HepG2 (cell line): ENCODE measurements at regions not wholly inside any gene's neighbourhood (a gene's known extent, or its start where the extent isn't known, plus 50 kb on each side); places are given as distances from the start of the nearest gene placed in this dataset.

Experiments
- ATAC-seq: fragments of 200-7000 bp; cut with Tn5 transposase; 3 replicates; pipeline ENCODE4 v1.9.1; 2020; ENCODE audit warnings: mild to moderate bottlenecking, moderate library complexity
- BruUV-seq: library from RNA; stranded (reverse); fragments of 400-500 nt; replicated peaks from 2 replicates; lab custom pipeline; 2021; lab: Mats Ljungman, UMichigan
- CTCF ChIA-PET: fragments of 300-600 bp; formaldehyde crosslinking; extraction: SDS; loops from one replicate; lab custom pipeline; 2021; ENCODE audit warnings: low total read pairs, inconsistent platforms, low intra/inter-chr PET ratio; lab: Yijun Ruan, JAX
- POLR2A ChIA-PET: fragments of 350-600 bp; sonication (Branson Sonifier 250); formaldehyde crosslinking; loops from one replicate; lab custom pipeline; 2020; ENCODE audit warnings: antibody characterized with exemption, inconsistent platforms; lab: Yijun Ruan, JAX
- DNase-seq: peaks from one replicate; pipeline ENCODE4 v3.0.0-alpha.2; 2015; ENCODE audit warnings: low spot score
- FAIRE-seq: peaks from 3 replicates; lab custom pipeline; 2011; peaks lifted over from hg19 to GRCh38; lab: Jason Lieb, UNC
- H2AFZ ChIP-seq: one replicate; pipeline ENCODE4 v1.6.1; 2011; ENCODE audit warnings: low read length, inconsistent platforms
- H3K27ac ChIP-seq: fragments of 300-600 bp; 3 replicates; pipeline ENCODE4 v1.8.0; 2011; ENCODE audit warnings: mixed run types, mild to moderate bottlenecking, mixed read lengths, low read length, inconsistent platforms; ENCODE audit not compliant: insufficient read depth; ENCODE audit errors: extremely low read length
- H3K27me3 ChIP-seq, 2 experiments: fragments of 200-600 bp in 1 of 2; 2 replicates in 1 of 2; 3 replicates in 1 of 2; pipeline versions ENCODE4 v1.6.0 to v1.8.0; 2011; ENCODE audit warnings: low read length in 2 of 2, mild to moderate bottlenecking in 2 of 2, moderate library complexity in 2 of 2, inconsistent platforms in 1 of 2; ENCODE audit not compliant: insufficient read depth in 2 of 2, control insufficient read depth in 1 of 2
- H3K36me3 ChIP-seq, 2 experiments: fragments of 200-600 bp in 1 of 2; replicated peaks in 1 of 2; 2 replicates in 1 of 2; 3 replicates in 1 of 2; pipeline versions ENCODE4 v1.5.1 to v1.8.0; 2011; ENCODE audit warnings: low read length in 2 of 2, inconsistent platforms in 1 of 2; ENCODE audit not compliant: insufficient read depth in 2 of 2, control insufficient read depth in 1 of 2
- H3K4me1 ChIP-seq: 2 replicates; pipeline ENCODE4 v1.5.1; 2012; ENCODE audit warnings: low read length, inconsistent platforms; ENCODE audit not compliant: insufficient read depth
- H3K4me2 ChIP-seq: 2 replicates; pipeline ENCODE4 v1.6.0; 2011; ENCODE audit warnings: low read depth, low read length, inconsistent platforms
- H3K4me3 ChIP-seq, 3 experiments: fragments of 200-600 bp in 1 of 3; sonication (generic), shearing (Covaris generic) in 1 of 3; replicated peaks in 1 of 3; 2 replicates each; pipeline ENCODE4 v1.5.1; 2011 to 2016; ENCODE audit warnings: low read length in 3 of 3, inconsistent platforms in 2 of 3, low read depth in 2 of 3, mild to moderate bottlenecking in 2 of 3, control low read depth in 1 of 3, mixed read lengths in 1 of 3; ENCODE audit not compliant: insufficient read depth in 1 of 3
- H3K79me2 ChIP-seq: one replicate; pipeline ENCODE4 v1.6.1; 2011; ENCODE audit warnings: low read length, inconsistent platforms; ENCODE audit not compliant: insufficient read depth
- H3K9ac ChIP-seq: 2 replicates; pipeline ENCODE4 v1.6.0; 2011; ENCODE audit warnings: mild to moderate bottlenecking, low read depth, low read length, inconsistent platforms; ENCODE audit not compliant: insufficient read depth
- H3K9me3 ChIP-seq: 2 replicates; pipeline ENCODE4 v1.5.1; 2012; ENCODE audit warnings: mild to moderate bottlenecking, low read length
- H4K20me1 ChIP-seq: 2 replicates; pipeline ENCODE4 v1.6.0; 2011; ENCODE audit warnings: inconsistent platforms, mild to moderate bottlenecking, low read length, moderate library complexity; ENCODE audit not compliant: insufficient read depth
- NCOA1 ChIP-seq: sonication (generic); formaldehyde crosslinking; IDR thresholded peaks from 2 replicates; pipeline ENCODE4 v1.9.0; 2021; ENCODE audit warnings: missing genetic modification reagents
- POLR2G ChIP-seq: fragments of 200-400 bp; formaldehyde crosslinking; IDR thresholded peaks from 2 replicates; pipeline ENCODE4 v1.6.1; 2018; ENCODE audit warnings: mild to moderate bottlenecking, low read depth, low read length, moderate library complexity
- RFX1 ChIP-seq: fragments of 450-650 bp; IDR thresholded peaks from 2 replicates; pipeline ENCODE4 v1.6.1; 2017
- ZNF263 ChIP-seq: sonication (generic); formaldehyde crosslinking; IDR thresholded peaks from 2 replicates; pipeline ENCODE4 v1.4.0; 2020; ENCODE audit warnings: missing genetic modification reagents
- ZNF350 ChIP-seq: sonication (generic); formaldehyde crosslinking; IDR thresholded peaks from 2 replicates; pipeline ENCODE4 v1.4.0; 2020; ENCODE audit warnings: mild to moderate bottlenecking, low read depth, missing genetic modification reagents, borderline replicate concordance
- ZNF629 ChIP-seq: sonication (generic); formaldehyde crosslinking; conservative IDR thresholded peaks from 2 replicates; pipeline ENCODE4 v1.5.0; 2020; ENCODE audit warnings: missing genetic modification reagents
- ZNF761 ChIP-seq: sonication (generic); formaldehyde crosslinking; conservative IDR thresholded peaks from 2 replicates; pipeline ENCODE4 v1.4.0; 2020; ENCODE audit warnings: mild to moderate bottlenecking, missing genetic modification reagents
- ZNF772 ChIP-seq: sonication (generic); formaldehyde crosslinking; IDR thresholded peaks from 2 replicates; pipeline ENCODE4 v1.5.0; 2020; ENCODE audit warnings: mild to moderate bottlenecking, missing genetic modification reagents
- WGBS: methylation state at CpG from one replicate; pipeline ENCODE4 v1.1.6; 2017; ENCODE audit warnings: low lambda C conversion rate; 5-methylcytosine and 5-hydroxymethylcytosine counted together
- in situ Hi-C: cut with HindIII; loops from 2 replicates; pipeline ENCODE4 v1.10.0; 2017; ENCODE audit warnings: low pct_unique_long_range_greater_than_20kb; ENCODE audit not compliant: extremely low pct_ligation_motif_present
- intact Hi-C: fragments of 100-400 bp; cut with micrococcal nuclease; formaldehyde crosslinking; loops from one replicate; pipeline ENCODE4 v1.10.0; 2022; ENCODE audit not compliant: unreplicated experiment
- TF ChIP-seq, protein P1 (sequence below), 2 experiments: fragments of 450-650 bp in 1 of 2; sonication (generic) in 1 of 2; formaldehyde crosslinking in 1 of 2; IDR thresholded peaks; 2 replicates each; pipeline versions ENCODE4 v1.6.1 to v1.8.0; 2016 to 2022; ENCODE audit warnings: antibody characterized with exemption in 1 of 2, mild to moderate bottlenecking in 1 of 2, missing genetic modification reagents in 1 of 2

GRCh38 chr2:35416391-35417140 is 939.0 kb upstream of the CRIM1 start:
- H3K4me1 ChIP-seq = no peaks in the 10 kb centered on the region
- H3K36me3 ChIP-seq = no peaks in the 10 kb centered on the region
- intact Hi-C loops = no loop called here
- no peaks in the 10 kb centered on the region for H3K79me2 ChIP-seq
- no TSS peak for BruUV-seq
- no peak for TF ChIP-seq ZNF350 (CRISPR knock-in tag)
- TF ChIP-seq ZNF772 (CRISPR knock-in tag) = no peak
- TF ChIP-seq ZNF761 (CRISPR knock-in tag) = no peak
- no peak for TF ChIP-seq NCOA1 (CRISPR knock-in tag)
- TF ChIP-seq, all 625 proteins: peak for 0
- POLR2A ChIA-PET = no interaction called here
- DNase-seq (no peak), ATAC-seq (no peak), FAIRE-seq (no peak)
- under 1% methylated on average over 2 of the region's 2 CpGs for WGBS
- CTCF ChIA-PET = no interaction called here
- H3K4me3 ChIP-seq = no peak overlapping the region
- no peaks in the 10 kb centered on the region for H3K9me3 ChIP-seq
- no peak overlapping the region for H3K4me2 ChIP-seq
- no peak overlapping the region for H3K9ac ChIP-seq
- in situ Hi-C loops = loop anchor here (10.0 kb wide), 1 partner anchor 1322 kb away; no protein-coding TSS in a partner anchor
- H3K27me3 ChIP-seq = no peaks in the 10 kb centered on the region
- no peak overlapping the region for H2AFZ ChIP-seq
- H4K20me1 ChIP-seq = no peaks in the 10 kb centered on the region
- H3K27ac ChIP-seq = no peak overlapping the region

- Histone ChIP-seq H3K36me3 (no peaks in the 10 kb centered on the region), H4K20me1 (no peaks in the 10 kb centered on the region), H3K79me2 (no peaks in the 10 kb centered on the region), H3K4me3 (no peak overlapping the region), H3K27me3 (no peaks in the 10 kb centered on the region), H3K4me2 (no peak overlapping the region), H3K9me3 (no peaks in the 10 kb centered on the region), H2AFZ (no peak overlapping the region), H3K27ac (no peak overlapping the region), H3K9ac (no peak overlapping the region), H3K4me1 (no peaks in the 10 kb centered on the region)
- intact Hi-C loops (no loop called here), in situ Hi-C loops (loop anchor here (10.0 kb wide), 1 partner anchor 1321 kb away; no protein-coding TSS in a partner anchor)
- CTCF ChIA-PET = interaction anchor here (1.6 kb wide), 1 partner anchor 1320 kb away, joined by 3 read pairs; no protein-coding TSS in a partner anchor
- FAIRE-seq (no peak), ATAC-seq (no peak), DNase-seq (no peak)
- under 1% methylated on average over 4 of the region's 4 CpGs for WGBS
- POLR2A ChIA-PET = no interaction called here
- no TSS peak for BruUV-seq
- TF ChIP-seq RFX1 = no peak
- no peak for TF ChIP-seq ZNF629 (CRISPR knock-in tag)
- TF ChIP-seq POLR2G = no peak
- TF ChIP-seq, protein P1, sequence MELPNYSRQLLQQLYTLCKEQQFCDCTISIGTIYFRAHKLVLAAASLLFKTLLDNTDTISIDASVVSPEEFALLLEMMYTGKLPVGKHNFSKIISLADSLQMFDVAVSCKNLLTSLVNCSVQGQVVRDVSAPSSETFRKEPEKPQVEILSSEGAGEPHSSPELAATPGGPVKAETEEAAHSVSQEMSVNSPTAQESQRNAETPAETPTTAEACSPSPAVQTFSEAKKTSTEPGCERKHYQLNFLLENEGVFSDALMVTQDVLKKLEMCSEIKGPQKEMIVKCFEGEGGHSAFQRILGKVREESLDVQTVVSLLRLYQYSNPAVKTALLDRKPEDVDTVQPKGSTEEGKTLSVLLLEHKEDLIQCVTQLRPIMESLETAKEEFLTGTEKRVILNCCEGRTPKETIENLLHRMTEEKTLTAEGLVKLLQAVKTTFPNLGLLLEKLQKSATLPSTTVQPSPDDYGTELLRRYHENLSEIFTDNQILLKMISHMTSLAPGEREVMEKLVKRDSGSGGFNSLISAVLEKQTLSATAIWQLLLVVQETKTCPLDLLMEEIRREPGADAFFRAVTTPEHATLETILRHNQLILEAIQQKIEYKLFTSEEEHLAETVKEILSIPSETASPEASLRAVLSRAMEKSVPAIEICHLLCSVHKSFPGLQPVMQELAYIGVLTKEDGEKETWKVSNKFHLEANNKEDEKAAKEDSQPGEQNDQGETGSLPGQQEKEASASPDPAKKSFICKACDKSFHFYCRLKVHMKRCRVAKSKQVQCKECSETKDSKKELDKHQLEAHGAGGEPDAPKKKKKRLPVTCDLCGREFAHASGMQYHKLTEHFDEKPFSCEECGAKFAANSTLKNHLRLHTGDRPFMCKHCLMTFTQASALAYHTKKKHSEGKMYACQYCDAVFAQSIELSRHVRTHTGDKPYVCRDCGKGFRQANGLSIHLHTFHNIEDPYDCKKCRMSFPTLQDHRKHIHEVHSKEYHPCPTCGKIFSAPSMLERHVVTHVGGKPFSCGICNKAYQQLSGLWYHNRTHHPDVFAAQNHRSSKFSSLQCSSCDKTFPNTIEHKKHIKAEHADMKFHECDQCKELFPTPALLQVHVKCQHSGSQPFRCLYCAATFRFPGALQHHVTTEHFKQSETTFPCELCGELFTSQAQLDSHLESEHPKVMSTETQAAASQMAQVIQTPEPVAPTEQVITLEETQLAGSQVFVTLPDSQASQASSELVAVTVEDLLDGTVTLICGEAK (IDR thresholded peaks at IDR 0.05) = no peak
- TF ChIP-seq, protein P1 (CRISPR knock-in tag; IDR thresholded peaks at IDR 0.05) = no peak
- TF ChIP-seq ZNF263 (CRISPR knock-in tag) = no peak
Observed at GRCh38 chr2:35415942-35416341, 939.6 kb upstream of the CRIM1 start.
